GM12874 (cell line): ENCODE measurements at regions not wholly inside any gene's neighbourhood (a gene's known extent, or its start where the extent isn't known, plus 50 kb on each side); places are given as distances from the start of the nearest gene placed in this dataset.

Source experiments
- CTCF ChIP-seq: IDR thresholded peaks from 2 replicates; pipeline ENCODE4 v1.5.1; 2011; ENCODE audit warnings: low read depth, mild to moderate bottlenecking, control low read depth, low read length, moderate library complexity; ENCODE audit not compliant: insufficient read depth

GRCh38 chr17:64749306-64749705 lies 87.2 kb upstream of the SMURF2 start:
- TF ChIP-seq CTCF: no peak

- no peak for TF ChIP-seq CTCF
Observed at GRCh38 chr17:64747938-64748540, 85.9 kb upstream of the SMURF2 start.

- no peak for TF ChIP-seq CTCF
Observed at GRCh38 chr17:64742326-64742725, 80.2 kb upstream of the SMURF2 start.

GRCh38 chr17:64741038-64741641 lies 79.0 kb upstream of the SMURF2 start:
- no peak for TF ChIP-seq CTCF

- no peak for TF ChIP-seq CTCF
Observed at GRCh38 chr17:64739316-64740058, 77.4 kb upstream of the SMURF2 start.

- peak; percentile 40; the same call in 1 of the 2 replicates for TF ChIP-seq CTCF
Observed at GRCh38 chr17:64736804-64737492, 74.8 kb upstream of the SMURF2 start.
